ENCODE measurements at regions not wholly inside any gene's neighbourhood (a gene's known extent, or its start where the extent isn't known, plus 50 kb on each side); places are given as distances from the start of the nearest gene placed in this dataset.

GRCh38 chr10:116792817-116793216 is 50.5 kb upstream of the HSPA12A start:
- no peak for DNase-seq

DNA sequence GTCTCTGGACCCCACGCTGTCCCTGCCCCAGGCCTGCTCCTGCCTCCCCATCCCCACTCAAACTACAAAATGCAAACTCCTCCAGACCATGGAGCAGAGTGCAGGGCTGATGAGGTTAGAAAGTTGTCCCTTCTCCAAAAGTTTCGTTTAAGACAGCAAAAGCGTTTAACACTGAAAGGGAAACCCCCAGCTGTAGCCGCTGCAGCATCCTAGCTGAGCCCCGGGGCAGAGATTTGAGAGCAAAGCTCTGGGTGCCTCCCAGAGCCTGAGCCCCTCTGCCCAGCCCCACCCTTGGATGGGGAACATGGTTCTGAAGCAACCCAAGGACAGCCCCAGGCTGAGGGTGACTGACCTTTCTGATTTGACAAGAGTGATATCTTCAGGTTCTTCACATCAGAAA is 52.8 kb upstream of the ENO4 start:
- DNase-seq: no peak

GRCh38 chr10:116796910-116797513 is 52.3 kb upstream of the ENO4 start:
- DNase-seq: peak; percentile 72

DNA sequence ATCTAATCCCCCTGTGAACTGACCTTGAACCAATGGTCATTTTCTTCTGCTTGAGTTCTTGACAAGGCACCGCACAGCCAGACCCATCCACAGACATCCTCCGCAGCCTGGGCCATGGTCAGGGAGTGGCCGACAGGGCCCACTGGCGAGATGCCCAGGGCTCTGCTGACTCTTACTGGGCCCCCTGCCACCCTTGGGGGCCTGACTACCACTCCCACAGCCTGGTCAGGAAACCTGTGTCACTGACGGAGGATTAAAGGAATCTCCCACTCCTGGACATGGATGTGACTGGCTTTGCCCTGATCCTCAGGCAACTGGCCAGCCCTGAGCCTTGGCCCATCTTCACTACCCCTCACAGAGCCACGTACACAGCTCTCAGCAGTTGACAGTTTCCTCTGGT is 50.4 kb upstream of the ENO4 start:
- DNase-seq: no peak
